ENCODE measurements at regions not wholly inside any gene's neighbourhood (a gene's known extent, or its start where the extent isn't known, plus 50 kb on each side); places are given as distances from the start of the nearest gene placed in this dataset.

DNA sequence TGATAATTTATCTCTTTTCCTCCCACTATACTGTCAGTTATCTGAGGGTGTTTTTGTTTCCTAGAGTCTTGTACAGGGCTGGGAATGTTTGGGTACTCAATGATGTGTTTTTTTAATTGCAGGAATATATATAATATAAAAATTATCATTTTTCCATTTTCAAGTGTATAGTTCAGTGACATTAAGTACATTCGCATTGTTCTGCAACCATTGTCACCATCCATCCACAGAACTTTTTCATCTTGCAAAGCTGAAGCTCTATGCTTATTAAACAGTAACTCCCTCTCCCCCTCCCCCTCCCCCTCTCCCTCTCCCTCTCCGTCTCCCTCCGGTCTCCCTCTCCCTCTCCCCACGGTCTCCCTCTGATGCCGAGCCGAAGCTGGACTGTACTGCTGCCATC is 93.0 kb upstream of the MANSC4 start:
- no peak for DNase-seq (ENCODE audit: extremely low read depth, low read depth)
- TF ChIP-seq, protein P1, sequence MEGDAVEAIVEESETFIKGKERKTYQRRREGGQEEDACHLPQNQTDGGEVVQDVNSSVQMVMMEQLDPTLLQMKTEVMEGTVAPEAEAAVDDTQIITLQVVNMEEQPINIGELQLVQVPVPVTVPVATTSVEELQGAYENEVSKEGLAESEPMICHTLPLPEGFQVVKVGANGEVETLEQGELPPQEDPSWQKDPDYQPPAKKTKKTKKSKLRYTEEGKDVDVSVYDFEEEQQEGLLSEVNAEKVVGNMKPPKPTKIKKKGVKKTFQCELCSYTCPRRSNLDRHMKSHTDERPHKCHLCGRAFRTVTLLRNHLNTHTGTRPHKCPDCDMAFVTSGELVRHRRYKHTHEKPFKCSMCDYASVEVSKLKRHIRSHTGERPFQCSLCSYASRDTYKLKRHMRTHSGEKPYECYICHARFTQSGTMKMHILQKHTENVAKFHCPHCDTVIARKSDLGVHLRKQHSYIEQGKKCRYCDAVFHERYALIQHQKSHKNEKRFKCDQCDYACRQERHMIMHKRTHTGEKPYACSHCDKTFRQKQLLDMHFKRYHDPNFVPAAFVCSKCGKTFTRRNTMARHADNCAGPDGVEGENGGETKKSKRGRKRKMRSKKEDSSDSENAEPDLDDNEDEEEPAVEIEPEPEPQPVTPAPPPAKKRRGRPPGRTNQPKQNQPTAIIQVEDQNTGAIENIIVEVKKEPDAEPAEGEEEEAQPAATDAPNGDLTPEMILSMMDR (IDR thresholded peaks at IDR 0.05; ENCODE audit: low read depth, low read length): no peak

DNA sequence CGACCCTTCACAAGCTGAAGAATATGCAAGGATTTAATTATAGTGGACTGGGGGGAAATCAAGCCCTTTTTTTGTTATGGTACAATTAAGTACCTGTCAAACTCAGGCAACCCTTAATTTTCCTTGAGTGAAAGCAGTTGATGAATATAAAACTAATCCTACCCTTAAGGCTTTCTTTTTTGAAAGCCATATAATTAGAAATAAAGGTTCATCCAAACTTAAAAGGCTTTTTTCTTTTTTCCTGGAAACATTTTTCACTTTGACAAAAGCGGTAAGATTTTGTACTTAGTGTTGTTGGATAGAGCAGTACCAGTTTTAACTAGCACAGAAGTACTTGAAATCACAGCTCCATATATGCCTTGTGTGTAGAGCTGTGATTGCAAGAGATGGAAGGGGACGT is 91.9 kb upstream of the MANSC4 start:
- TF ChIP-seq, protein P1 (IDR thresholded peaks at IDR 0.05; ENCODE audit: low read depth, low read length): no peak
- DNase-seq (ENCODE audit: extremely low read depth, low read depth): no peak

DNA sequence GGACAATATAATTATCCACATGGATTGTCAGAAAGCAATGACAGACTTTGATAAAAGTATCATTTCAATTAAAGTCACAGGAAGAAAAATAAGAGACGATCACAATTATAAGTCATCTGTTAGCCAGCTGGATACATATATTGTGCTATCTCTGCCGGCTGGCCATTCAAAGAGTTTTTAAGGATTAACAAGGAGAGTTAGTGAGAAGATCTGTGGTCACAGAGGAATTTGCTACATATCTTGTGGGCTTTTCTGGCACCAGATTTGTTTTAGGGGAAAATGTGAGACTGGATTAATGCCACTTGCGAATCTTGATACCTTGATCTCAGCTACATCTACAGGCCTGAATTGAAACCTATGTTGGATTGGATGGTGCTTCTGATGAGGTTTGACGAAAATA is 90.9 kb upstream of the MANSC4 start:
- TF ChIP-seq, protein P1 (IDR thresholded peaks at IDR 0.05; ENCODE audit: low read depth, low read length): no peak
- DNase-seq (ENCODE audit: extremely low read depth, low read depth): peak; percentile 37

DNA sequence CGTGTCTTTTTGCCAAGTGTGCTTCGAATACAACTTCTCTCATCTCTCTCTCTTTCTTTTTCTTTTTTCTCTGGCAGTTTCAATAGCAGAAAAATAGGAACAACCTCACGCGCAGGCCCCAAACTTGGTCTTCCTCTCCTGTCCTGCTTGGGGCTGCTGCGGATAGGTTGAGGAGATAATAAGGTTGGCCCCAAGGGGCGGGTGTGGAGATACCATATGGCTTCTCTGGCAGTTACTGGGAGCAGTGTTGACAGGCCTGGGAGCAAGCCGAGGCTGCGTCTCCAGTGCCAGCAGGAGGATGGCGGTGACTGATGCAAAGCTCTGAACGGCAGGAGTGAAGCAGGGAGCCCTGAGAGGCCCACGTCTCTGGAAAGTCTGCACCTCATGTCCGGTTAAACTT is 89.5 kb upstream of the MANSC4 start:
- TF ChIP-seq, protein P1 (IDR thresholded peaks at IDR 0.05; ENCODE audit: low read depth, low read length): no peak
- no peak for DNase-seq (ENCODE audit: extremely low read depth, low read depth)

DNA sequence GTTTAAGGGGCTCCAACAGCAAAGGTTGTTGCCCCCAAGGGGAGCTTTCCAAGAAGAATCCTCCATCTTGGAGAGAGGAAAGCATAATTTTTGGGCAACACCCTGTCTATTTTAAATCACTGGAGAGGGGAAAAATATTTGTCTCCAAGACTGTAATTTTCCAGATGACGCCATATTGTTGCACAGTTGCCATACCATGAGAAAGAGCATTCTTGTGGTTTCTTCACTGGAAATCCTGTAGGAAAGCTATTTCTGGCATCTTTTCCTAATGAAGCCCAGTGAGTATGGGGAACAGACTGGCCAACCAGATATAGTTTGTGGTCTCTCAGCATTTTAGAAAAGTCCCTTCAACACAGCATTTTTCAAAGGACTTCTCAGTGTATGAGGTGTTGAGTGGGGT is 88.1 kb upstream of the MANSC4 start:
- TF ChIP-seq, protein P1 (IDR thresholded peaks at IDR 0.05; ENCODE audit: low read depth, low read length): no peak
- peak; percentile 30 for DNase-seq (ENCODE audit: extremely low read depth, low read depth)

DNA sequence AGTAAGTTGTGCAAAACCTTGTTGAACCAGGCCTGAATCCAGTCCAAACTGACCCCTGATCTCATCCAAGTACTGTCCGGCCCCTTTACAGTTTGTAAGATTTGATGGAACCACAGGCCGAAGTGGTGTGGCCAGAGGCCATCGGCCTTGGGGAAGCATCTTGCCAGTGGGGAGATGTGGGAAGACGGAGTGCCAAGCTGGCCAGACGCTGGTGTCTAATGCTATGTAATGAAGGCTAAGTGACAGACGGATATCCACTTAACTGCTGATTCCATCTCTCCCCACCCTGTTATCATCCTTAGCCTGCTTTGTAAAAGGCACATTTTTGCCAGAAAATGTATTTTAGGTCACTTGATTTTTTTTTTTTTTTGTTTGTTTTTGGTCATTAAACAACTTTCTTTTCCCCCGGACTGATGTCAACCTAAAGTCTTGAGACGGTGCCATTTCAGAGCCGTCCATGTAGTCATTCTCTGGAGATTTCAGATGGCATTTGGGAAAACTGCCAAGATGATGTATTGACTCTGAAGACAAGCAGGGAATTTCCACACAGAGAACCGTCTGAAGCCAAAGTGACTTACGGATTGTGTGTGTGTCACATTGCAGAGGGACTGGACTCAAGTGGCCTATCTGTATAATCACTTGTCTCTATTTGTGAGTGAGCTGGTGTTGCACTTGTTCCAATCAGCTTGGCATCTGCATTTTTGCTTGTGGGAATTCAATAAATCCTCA is 86.5 kb upstream of the MANSC4 start:
- DNase-seq (ENCODE audit: extremely low read depth, low read depth): no peak
- TF ChIP-seq, protein P1 (IDR thresholded peaks at IDR 0.05; ENCODE audit: low read depth, low read length): no peak

DNA sequence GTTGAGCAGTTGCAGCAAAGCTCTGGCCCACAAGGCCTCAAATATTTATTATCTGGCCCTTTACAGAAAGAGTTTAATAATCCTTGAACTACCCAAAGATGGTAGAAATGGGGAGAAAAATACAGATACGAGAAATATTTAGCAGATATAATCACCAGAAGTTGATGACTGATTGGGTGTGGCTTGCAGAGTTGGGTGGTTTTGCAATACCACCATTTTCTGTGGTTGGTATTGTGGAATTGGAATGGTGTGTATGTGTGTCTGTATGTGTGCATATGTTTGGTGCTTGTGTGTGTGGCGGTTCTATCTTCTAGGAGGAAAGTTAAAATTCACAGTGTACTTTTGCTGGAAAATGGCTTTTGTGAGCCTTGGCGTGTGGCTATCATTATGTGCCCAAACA is 85.4 kb upstream of the MANSC4 start:
- TF ChIP-seq, protein P1 (IDR thresholded peaks at IDR 0.05; ENCODE audit: low read depth, low read length): no peak
- DNase-seq (ENCODE audit: extremely low read depth, low read depth): peak; percentile 64

Data from AG09319 (cell line).